Kidney tubule cell (primary cell): ENCODE measurements at regions not wholly inside any gene's neighbourhood (a gene's known extent, or its start where the extent isn't known, plus 50 kb on each side); places are given as distances from the start of the nearest gene placed in this dataset.

ENCODE experiments used
- DNase-seq: peaks from one replicate; pipeline ENCODE4 v3.0.0-alpha.2; 2018; ENCODE audit warnings: low spot score

DNA sequence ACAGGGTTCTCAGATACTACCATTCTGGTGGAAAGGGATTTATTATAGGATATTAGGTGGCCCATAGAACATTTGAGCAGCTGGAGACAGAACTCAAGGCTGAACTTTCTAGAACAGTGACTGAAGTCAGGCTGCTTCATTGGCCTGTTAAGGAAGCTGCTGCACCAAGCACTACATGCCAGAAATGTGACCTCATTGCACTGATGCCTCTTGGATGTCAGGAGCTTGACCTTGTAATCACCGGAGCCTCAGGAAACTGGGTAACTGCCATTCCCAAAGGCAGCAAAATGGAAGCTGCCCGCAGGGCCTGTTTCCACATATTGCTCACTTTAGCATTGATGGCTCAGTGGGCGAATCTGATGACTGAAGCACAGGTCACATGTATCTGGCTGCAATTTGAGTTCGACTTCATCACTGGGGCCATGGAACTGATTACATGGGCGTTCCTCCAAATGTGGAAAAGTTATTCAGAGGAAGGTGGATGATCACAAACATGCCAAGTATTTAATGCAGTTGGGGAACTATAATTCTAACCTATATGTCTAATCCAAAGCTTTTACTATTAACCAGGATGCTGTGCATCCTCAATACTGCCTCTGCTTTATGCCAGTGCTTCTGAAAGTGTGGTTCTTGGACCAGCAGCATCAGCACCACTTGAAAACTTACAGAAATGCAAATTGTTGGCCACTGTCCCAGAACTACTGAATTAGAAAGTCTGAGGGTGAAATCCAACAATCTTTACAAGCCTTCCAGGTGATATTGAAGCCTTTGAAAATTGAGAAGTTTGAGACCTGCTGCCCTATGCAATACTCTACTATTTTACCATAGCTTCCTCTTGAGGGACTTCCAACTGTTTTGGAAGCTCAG lies 337.2 kb upstream of the NAV3 start:
- DNase-seq, result no peak

DNA sequence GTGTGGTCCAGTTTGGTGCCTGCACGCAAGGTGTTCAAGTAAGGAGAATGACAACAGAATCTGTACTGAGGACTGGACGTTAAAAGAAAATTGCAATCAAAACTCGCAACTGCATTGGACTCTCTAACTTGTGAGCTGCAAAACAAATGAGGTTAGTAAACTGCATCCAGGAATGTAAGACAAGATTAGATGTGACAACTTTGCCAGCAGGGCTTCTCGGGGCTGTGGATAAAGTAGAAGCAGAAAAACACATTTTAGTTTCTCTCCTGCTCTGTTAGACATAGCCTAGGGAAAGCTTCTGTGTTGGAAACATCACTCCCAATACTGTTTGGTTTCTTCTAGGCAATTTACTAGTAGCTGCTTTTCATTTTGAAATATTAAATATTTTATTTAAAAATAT lies 338.2 kb upstream of the NAV3 start:
- DNase-seq, result no peak

DNA sequence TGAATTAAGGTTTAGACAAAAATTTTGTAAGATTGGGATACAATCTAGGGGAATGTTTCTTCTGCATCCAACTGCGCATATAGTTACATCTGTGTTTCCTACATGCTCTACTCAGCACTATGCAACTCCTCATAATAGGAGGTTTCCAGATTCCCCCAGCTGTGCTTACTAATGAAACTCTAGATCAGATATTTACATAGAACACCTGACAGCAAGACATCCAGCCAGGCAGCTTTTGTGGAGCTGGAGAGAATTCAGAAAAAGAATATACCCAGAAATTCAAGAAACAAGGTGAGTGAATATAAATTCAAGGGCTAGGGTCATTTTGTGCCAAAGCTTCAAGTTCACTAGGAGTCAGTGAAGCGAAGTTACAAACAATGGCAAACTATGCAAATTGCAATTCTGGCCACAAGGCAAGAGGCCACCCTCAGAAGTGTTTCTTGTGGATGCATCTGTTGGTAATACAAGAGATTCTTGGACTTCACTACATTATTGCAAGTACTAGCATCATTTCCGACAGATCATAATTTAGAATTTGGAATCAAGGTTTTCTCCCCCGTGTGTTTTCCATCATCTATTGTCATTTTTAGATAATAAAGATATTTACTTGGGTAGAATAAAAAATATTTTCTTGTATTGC lies 341.2 kb upstream of the NAV3 start:
- DNase-seq, result no peak

GRCh38 chr12:77488041-77488620 lies 342.6 kb upstream of the NAV3 start:
- DNase-seq, result no peak

DNA sequence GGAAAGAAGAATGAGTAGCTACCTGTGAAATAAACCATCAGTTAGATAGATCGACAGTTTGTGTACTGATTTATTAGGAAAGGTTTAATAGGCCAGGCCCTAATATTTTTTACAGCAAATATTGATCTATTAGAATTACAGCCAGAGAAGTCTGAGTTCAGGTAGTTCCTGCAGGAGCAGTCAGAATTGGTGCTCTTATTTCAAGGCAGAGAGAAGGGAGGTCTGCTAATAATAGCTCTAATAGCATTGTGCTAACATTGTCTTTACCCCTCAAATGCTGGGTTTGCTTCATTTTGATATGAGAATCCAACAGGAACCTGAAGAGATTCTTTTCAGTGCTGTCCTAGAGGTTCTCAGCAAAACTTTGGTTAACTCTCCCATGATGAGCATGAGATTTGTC lies 343.8 kb upstream of the NAV3 start:
- DNase-seq, result no peak

DNA sequence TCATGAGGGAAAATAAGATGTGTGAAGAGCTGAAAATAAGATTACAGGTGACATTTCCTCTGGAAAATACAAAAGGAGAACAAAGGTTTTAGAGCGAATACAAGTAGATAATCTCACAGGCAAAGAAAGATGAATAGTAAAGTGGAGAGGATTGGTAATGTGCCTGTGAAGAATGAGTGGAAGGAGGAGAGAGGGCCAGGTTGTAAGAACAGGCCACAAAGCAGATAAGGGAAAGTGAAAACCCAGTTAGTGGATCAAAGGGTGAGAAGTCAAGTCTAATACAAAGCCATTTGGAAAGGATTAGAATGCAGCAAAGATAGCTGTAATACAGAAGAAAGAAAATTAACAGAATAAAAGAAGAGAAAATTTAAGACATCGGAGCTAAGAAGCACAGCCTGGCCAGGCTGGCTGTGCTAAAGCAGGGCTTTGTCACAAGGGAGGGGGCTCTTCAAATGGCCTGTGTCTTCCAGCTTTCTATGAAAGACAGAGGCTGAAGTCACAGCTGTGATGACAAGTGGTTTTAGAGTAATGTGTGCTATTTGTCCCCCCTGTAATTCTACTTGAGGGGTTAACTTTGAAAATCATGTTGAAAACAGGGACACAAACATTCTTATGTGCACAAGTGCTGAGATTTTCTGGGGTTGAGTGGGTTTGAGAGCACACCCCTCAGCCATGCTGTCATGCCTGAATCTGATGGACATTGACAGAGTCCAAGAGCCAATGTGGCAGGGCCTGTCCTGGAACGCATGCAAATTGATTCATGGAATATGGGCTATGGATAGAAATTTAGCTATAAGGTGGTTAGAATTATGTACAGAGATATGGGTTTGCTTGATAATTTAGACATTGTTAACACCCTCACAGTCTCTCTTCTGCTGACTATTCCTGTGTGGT lies 344.5 kb upstream of the NAV3 start:
- DNase-seq, result no peak

DNA sequence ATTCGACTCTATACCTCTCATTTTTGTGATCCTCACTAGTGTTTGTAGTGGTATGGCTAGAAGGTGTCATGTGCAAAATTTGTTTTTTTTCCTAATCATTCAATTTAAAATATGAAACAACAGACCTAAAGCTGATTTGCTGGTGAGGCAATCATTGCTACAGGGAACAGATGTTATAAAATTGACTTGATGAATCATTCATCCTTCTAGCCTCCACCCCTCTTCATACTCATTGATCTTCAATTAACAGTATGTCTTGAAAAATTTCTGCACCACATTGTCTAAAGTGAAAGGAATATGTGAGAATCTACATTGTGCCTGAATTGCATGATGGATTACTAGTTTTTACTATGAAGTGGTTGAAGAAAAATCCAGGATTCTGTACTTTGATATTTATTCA lies 349.0 kb upstream of the NAV3 start:
- no peak for DNase-seq

- no peak for DNase-seq
Observed at GRCh38 chr12:77477907-77478533, 352.7 kb upstream of the NAV3 start.

GRCh38 chr12:77471801-77472200 lies 358.9 kb upstream of the NAV3 start:
- DNase-seq, result no peak

DNA sequence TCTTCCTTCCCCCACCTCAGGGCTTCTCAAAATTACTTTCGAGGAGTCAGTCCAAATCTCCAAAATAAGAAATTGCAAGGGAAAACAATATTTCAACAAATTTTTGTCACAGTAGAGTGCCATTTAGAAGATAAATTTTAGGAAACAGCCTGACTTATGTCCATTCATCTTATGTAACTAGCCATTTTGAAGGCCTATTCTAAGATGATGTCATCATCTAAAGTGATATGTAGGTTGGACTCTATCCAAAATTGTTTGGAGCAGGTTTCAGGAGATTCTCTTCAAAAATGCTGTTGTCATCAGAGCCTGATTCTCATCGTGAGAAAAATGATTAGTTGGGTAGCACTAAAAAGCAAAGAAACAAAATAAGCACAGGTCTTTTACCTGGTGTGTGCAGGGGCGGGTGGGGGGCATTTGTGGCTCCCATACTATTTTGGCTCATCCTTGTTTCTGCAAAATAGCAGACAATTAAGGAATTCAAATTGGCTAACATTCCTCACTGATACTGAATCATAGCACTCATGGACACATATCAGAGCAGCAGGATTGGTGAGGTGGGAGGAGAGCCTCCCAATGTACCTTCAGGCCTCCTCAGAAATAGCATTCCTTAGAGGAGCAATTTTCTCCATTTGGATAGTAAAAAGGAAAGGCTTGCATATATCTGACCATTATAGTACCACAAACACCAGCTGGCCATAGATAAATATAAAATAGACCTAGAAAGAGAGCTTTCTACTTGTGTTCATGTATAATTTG lies 360.9 kb upstream of the NAV3 start:
- no peak for DNase-seq

DNA sequence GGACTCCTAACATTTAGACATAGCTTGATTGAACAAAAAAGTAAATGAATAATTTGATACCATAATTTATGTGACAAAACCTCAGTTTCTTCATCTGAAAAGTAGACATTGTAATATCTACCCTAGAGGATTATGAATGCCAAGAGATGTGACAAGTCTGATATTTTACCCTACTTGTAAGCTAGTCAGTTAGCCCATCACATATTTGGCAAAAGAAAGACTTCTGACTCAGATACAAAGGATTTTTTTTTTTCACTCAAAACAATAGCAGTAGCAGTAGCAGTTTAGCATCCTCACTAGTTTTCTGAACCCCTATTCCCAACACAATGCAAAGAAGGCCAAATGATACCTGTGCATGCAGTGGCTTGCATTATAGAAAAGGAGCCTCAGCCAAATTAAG lies 377.3 kb upstream of the E2F7 start:
- no peak for DNase-seq

GRCh38 chr12:77439749-77440148 lies 374.4 kb upstream of the E2F7 start:
- DNase-seq, result no peak

- DNase-seq, result no peak
Observed at GRCh38 chr12:77438644-77439043, 373.3 kb upstream of the E2F7 start.

DNA sequence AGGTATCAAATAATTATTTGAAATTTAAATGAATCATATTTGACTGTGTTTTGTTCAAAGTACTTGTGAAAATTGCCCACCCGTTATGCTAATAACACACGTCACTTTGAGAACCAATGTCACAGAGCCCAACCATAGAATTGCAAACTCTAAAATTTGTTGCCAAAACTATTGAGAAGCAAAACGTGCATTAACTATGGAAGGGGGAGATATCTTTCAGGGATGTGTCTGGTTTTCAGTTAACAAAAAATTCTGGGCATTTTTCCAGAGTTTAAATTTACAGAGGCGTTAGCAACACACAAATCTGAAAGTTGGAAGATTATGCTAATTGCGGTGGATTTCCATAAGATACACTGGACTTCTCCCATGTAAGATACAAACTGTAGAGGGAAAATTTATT lies 371.8 kb upstream of the E2F7 start:
- no peak for DNase-seq

DNA sequence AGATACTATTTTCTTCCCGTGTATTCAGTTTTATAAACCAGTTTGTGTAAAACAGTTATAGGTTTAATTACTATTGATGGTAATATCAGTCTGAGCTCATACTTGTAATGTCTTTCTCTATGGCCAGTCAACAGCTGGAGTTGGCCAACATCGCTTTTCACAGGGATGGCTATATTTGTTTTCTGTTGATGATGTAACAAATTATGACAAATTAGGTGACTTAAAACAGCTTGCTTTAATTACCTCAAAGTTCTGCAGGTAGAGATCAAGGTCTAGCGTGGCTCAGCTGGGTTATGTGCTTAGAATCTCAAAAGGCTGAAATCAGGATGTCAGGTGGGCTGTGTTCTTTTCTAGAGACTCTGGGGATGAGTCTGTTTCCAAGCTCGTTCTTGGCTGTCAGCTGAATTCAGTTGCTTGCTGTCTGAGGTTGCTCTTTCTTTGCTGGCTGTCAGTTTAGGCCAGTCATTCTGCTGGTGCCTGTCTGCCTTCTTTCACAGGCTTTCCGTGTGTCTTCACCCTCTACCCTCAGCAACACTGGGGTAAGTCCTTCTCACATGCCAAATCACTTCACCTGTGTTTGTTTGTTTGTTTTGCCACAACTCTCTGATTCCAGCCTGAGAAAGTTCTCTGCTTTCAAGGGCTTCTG lies 370.2 kb upstream of the E2F7 start:
- no peak for DNase-seq

GRCh38 chr12:77433799-77434198 lies 368.4 kb upstream of the E2F7 start:
- DNase-seq, result no peak

GRCh38 chr12:77429426-77429825 lies 364.1 kb upstream of the E2F7 start:
- DNase-seq, result no peak

DNA sequence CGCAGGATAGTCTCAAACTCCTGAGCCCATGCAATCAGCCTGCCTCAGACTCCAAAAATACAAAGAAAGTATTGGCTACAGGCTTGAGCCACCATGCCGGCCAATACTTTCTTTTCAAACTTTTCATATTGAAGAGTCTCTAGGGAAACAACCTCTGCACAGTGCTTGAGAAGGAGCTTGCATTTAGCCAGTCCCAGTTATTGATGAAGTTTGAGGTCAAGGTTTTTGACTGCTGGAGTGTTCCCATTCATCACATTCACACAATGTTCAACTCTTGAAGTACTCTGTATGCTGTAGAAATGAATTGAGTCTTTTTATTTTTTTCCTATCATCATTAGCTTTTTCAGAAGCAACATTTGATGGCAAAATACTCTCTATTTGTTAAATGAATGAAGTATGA lies 355.8 kb upstream of the E2F7 start:
- DNase-seq, result no peak

DNA sequence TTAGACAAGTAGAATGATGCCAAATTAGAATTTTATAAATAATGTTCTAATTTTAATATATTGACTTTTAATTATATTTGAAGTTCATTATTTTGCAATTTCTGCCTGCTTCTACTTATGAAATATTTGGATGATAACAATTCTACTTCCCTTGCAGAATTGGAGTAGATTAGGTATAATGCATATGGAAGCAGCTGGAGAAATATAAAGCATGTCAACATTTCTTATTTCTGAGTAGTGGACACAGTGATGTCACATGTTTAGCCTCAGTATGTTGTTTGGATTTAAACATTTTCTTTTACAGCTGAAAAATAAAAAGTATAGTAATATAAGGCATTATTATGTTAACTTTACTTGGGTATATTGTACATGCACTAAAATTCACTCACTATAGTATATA lies 344.2 kb upstream of the E2F7 start:
- no peak for DNase-seq

DNA sequence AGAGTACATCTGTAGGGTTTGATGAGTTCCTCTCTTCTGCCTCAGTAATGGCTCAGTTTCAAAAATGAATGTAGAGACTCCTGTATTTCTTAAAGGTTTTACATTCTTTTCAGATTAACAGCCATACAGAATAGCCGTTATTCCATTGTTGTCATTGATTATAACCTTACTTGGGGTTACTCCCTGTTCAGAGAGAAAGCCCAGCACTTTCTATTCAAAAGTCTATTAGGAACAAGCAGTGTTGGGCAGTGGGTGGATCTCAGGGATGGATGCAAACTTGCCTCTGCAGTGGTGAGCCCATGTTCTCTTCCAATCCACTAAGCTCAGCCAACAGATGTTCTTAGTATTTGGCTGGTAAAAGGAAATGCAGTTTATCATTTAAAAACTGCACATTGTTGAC lies 342.6 kb upstream of the E2F7 start:
- no peak for DNase-seq
